Esophagus muscularis mucosa (tissue), 4 donors: ENCODE measurements at regions not wholly inside any gene's neighbourhood (a gene's known extent, or its start where the extent isn't known, plus 50 kb on each side); places are given as distances from the start of the nearest gene placed in this dataset.

Experiments
- CTCF ChIP-seq, 3 experiments: fragments of 200-600 bp in 2 of 3; fragments of 450-650 bp in 1 of 3; sonication (generic) in 2 of 3; IDR thresholded peaks; one replicate each; pipeline ENCODE4 v1.5.1; 2017 to 2019; ENCODE audit warnings: antibody characterized with exemption in 3 of 3, mild to moderate bottlenecking in 2 of 3, moderate library complexity in 1 of 3
- EP300 ChIP-seq: sonication (generic); formaldehyde crosslinking; IDR thresholded peaks from one replicate; pipeline ENCODE4 v1.6.1; 2017; ENCODE audit warnings: antibody characterized with exemption
- POLR2A ChIP-seq: fragments of 450-650 bp; IDR thresholded peaks from one replicate; pipeline ENCODE4 v1.6.1; 2017; ENCODE audit warnings: antibody characterized with exemption, moderate library complexity, mild to moderate bottlenecking, low read depth
- POLR2AphosphoS5 ChIP-seq, 2 donors: sonication (generic); formaldehyde crosslinking; IDR thresholded peaks; one replicate each; pipeline ENCODE4 v1.6.1; 2017; ENCODE audit warnings: antibody characterized with exemption in 2 of 2

- TF ChIP-seq POLR2AphosphoS5 (IDR thresholded peaks at IDR 0.05) (no peak), CTCF (IDR thresholded peaks at IDR 0.05) (no peak), EP300 (no peak), POLR2A (no peak)
These were observed 217.7 kb upstream of the VEGFC start for GRCh38 chr4:177010418-177010817.
